Lung (tissue), 11 donors: ENCODE measurements at regions not wholly inside any gene's neighbourhood (a gene's known extent, or its start where the extent isn't known, plus 50 kb on each side); places are given as distances from the start of the nearest gene placed in this dataset.

Experiments
- ATAC-seq: fragments of 200-7000 bp; cut with Tn5 transposase; one replicate; pipeline ENCODE4 v1.9.1; 2020; ENCODE audit warnings: moderate number of reproducible peaks; ENCODE audit not compliant: insufficient read depth, low FRiP score
- DNase-seq, 3 donors: peaks; one replicate each; pipeline ENCODE4 v3.0.0-alpha.2; 2013 to 2017
- H3K27ac ChIP-seq, 2 donors: one replicate each; pipeline ENCODE4 v1.5.1; 2013; ENCODE audit warnings: mild to moderate bottlenecking in 2 of 2, moderate library complexity in 2 of 2, control low read depth in 1 of 2, inconsistent platforms in 1 of 2, low read depth in 1 of 2, low read length in 1 of 2
- H3K27me3 ChIP-seq, 3 donors: one replicate each; pipeline ENCODE4 v1.5.1; 2013; ENCODE audit warnings: low read length in 2 of 3; ENCODE audit not compliant: control insufficient read depth in 3 of 3, insufficient read depth in 3 of 3
- H3K36me3 ChIP-seq, 4 donors: one replicate each; pipeline ENCODE4 v1.5.1; 2013; ENCODE audit warnings: low read length in 4 of 4, mild to moderate bottlenecking in 1 of 4, moderate library complexity in 1 of 4; ENCODE audit not compliant: control insufficient read depth in 4 of 4, insufficient read depth in 4 of 4
- H3K4me1 ChIP-seq, 5 donors: one replicate each; pipeline ENCODE4 v1.5.1; 2013; ENCODE audit warnings: low read length in 5 of 5, mild to moderate bottlenecking in 2 of 5, moderate library complexity in 1 of 5; ENCODE audit not compliant: control insufficient read depth in 5 of 5, insufficient read depth in 5 of 5
- H3K4me3 ChIP-seq: one replicate; pipeline ENCODE4 v1.5.1; 2013; ENCODE audit warnings: mild to moderate bottlenecking, control low read depth, moderate library complexity
- H3K9ac ChIP-seq, 2 donors: one replicate each; pipeline ENCODE4 v1.5.1; 2013; ENCODE audit warnings: low read length in 2 of 2, control low read depth in 1 of 2; ENCODE audit not compliant: insufficient read depth in 1 of 2
- H3K9me3 ChIP-seq, 4 donors: one replicate each; pipeline ENCODE4 v1.5.1; 2013; ENCODE audit warnings: low read length in 3 of 4, mild to moderate bottlenecking in 1 of 4, moderate library complexity in 1 of 4; ENCODE audit not compliant: control insufficient read depth in 4 of 4, insufficient read depth in 3 of 4
- WGBS, 2 donors: extraction: QIAGEN DNeasy Blood & Tissue Kit; methylation state at CpG; one replicate each; pipeline ENCODE4 v1.1.7; 2013; 5-methylcytosine and 5-hydroxymethylcytosine counted together
- TF ChIP-seq, protein P1 (sequence below): IDR thresholded peaks from 2 replicates; pipeline ENCODE4 v1.5.1; 2012; ENCODE audit warnings: mild to moderate bottlenecking; ENCODE audit errors: control extremely low read depth, extremely low read depth
- donor health status: control.
- donor health status: control.
- donor health status: Bipolar disorder and iron deficiency.
- donor health status: healthy.
- donor health status: DM: yes; HTN: yes; CAD: no.

DNA sequence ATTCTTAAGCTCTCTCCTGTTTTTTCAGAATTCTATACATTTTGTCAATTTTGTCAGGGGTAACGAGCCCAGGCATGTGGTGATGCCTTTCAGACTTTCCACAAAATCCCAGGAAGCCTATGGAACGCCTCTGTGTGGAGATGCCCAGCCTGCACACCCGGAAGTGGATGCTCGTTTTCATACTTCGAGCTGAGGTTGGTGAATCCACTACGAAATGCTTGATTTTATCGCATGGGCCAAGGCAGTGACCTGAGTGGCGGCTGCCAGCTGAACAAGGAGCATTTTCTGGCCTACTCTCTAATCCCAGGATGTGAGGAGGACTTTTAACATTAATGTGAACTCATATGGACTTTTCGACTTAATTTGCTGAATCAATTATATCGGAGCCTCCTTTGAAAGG is 426.7 kb upstream of the B3GAT1 start:
- no peaks in the 10 kb centered on the region for H3K27me3 ChIP-seq
- 84 to 88% methylated on average over 10 of the region's 10 CpGs for WGBS, 2 donors

DNA sequence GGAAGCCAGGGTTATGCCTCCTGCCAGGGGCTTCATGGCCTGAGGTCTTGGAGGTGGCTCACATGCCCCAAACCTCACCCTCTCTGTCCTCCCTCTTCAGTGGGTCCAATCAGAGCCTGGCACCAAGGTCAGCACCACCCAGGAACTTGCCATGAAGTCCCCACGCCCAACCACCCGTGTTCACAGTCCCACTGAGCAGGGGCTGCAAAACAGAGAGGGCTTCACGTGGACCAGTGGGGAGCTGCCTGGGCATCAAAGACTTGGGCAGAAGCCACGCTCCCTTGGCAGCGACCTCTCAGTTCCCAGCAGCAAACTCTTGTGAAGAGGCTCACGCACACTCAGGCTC is 425.8 kb upstream of the B3GAT1 start:
- Histone ChIP-seq H3K27ac (no peak overlapping the region), H3K9ac (no peak overlapping the region), H3K4me3 (no peak overlapping the region), H3K4me1 (no peaks in the 10 kb centered on the region), H3K36me3 (no peaks in the 10 kb centered on the region), H3K9me3 (no peaks in the 10 kb centered on the region), H3K27me3 (no peaks in the 10 kb centered on the region)
- 74 to 87% methylated on average over 6 of the region's 6 CpGs for WGBS, 2 donors
- no peak for DNase-seq
- ATAC-seq: no peak
- TF ChIP-seq, protein P1, sequence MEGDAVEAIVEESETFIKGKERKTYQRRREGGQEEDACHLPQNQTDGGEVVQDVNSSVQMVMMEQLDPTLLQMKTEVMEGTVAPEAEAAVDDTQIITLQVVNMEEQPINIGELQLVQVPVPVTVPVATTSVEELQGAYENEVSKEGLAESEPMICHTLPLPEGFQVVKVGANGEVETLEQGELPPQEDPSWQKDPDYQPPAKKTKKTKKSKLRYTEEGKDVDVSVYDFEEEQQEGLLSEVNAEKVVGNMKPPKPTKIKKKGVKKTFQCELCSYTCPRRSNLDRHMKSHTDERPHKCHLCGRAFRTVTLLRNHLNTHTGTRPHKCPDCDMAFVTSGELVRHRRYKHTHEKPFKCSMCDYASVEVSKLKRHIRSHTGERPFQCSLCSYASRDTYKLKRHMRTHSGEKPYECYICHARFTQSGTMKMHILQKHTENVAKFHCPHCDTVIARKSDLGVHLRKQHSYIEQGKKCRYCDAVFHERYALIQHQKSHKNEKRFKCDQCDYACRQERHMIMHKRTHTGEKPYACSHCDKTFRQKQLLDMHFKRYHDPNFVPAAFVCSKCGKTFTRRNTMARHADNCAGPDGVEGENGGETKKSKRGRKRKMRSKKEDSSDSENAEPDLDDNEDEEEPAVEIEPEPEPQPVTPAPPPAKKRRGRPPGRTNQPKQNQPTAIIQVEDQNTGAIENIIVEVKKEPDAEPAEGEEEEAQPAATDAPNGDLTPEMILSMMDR: no peak

More for the DNA sequence above, 426.7 kb upstream of the B3GAT1 start:
- Histone ChIP-seq H3K9me3 (no peaks in the 10 kb centered on the region), H3K4me1 (no peaks in the 10 kb centered on the region), H3K27ac (no peak overlapping the region), H3K36me3 (no peaks in the 10 kb centered on the region), H3K9ac (no peak overlapping the region), H3K4me3 (no peak overlapping the region)
- DNase-seq (no peak), ATAC-seq (no peak)
- TF ChIP-seq, protein P1: no peak

DNA sequence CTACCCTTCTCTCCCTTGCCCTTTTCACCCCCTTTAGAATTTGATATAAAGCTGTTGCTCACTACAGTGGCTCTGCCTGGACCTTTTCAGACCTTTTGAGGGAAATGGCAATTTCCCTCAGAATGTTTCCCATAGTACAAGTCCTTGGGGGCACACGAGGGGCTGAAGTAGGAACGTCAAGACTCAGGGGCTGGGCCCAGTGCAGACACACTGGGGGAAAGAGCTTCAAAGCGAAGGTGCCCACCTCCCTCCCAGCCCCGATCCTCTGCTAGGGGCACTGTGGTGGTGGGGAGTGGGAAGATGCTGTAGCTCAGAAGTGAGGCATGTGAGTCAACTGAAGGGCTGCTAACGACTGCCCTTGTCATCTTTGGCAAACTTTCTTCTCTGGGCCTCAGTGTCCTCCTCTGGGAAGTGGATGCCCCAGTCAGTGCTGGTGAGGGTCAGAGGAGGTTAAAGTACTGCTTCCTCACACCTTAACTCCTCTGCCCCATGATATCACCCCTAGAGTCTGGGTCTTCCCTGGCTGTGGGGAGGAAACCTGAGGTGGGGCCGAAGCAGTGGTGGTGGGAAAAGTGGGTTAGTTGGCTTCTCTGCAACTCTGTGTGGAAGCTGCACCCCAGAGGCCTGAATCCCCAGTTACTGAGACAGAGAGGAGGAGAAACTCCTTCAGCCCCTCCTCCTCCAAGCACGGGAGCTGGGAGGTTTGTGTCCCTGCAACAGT is 425.3 kb upstream of the B3GAT1 start:
- Histone ChIP-seq H3K9me3 (no peaks in the 10 kb centered on the region), H3K27me3 (no peaks in the 10 kb centered on the region), H3K27ac (no peak overlapping the region), H3K4me1 (no peaks in the 10 kb centered on the region), H3K4me3 (no peak overlapping the region), H3K36me3 (no peaks in the 10 kb centered on the region), H3K9ac (no peak overlapping the region)
- WGBS, 2 donors: 77 to 80% methylated on average over 7 of the region's 7 CpGs
- ATAC-seq (no peak), DNase-seq (no peak)
- TF ChIP-seq, protein P1: no peak

DNA sequence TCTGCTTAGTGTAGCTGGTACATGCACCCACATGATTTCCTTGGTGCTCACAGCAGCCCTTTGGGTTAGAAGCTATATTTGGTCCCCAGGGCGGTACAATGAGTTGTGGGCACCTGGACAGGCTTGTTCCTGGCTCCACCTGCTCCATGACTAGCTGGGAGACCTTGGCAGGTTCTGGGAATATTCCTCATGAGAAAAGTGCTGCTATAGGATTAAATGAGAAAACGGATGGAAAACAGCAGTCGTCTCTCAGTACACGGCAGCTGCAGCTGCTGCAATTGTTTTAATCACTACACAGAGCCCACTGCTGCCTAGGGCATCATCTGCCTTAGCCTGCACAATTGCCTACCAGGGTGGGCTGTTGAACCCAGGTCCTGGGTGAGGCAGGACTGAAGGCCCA is 424.5 kb upstream of the B3GAT1 start:
- Histone ChIP-seq H3K27ac (no peak overlapping the region), H3K4me1 (no peaks in the 10 kb centered on the region), H3K27me3 (no peaks in the 10 kb centered on the region), H3K36me3 (no peaks in the 10 kb centered on the region), H3K9me3 (no peaks in the 10 kb centered on the region), H3K4me3 (no peak overlapping the region), H3K9ac (no peak overlapping the region)
- ATAC-seq: no peak
- DNase-seq: no peak
- WGBS, 2 donors: 62 to 79% methylated on average over 4 of the region's 4 CpGs
- TF ChIP-seq, protein P1: no peak
